H1 (cell line): ENCODE measurements at regions not wholly inside any gene's neighbourhood (a gene's known extent, or its start where the extent isn't known, plus 50 kb on each side); places are given as distances from the start of the nearest gene placed in this dataset.

Experiments used
- TF ChIP-seq, protein P1 (sequence below), 3 experiments: IDR thresholded peaks; 1 replicate in 2 of 3; 2 replicates in 1 of 3; pipeline versions ENCODE4 v1.5.1 to v1.6.1; 2011; ENCODE audit warnings: low read length in 3 of 3, mild to moderate bottlenecking in 3 of 3, inconsistent platforms in 2 of 3, low read depth in 1 of 3, moderate library complexity in 1 of 3; ENCODE audit not compliant: insufficient read depth in 1 of 3; ENCODE audit errors: control extremely low read depth in 1 of 3

DNA sequence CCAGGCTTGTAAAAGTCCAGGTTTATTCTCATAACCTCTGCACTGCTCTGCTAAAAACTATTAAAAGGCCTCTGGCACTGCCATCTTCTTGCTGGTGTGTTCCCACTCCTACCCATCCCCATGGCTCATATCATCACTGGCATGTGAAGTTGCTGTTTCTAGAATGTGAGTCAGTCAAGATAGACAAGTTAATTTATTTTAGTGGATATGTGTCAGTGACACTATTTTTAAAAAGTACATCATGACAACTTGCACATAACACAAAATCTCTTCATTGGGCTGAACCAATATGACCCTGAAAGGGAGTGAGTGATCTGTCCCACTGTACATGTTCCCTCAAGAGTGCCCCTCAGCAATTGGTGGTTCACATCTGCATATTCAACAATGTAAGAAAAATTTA is 299.7 kb downstream of the NFIB start (continued):
- TF ChIP-seq, protein P1, sequence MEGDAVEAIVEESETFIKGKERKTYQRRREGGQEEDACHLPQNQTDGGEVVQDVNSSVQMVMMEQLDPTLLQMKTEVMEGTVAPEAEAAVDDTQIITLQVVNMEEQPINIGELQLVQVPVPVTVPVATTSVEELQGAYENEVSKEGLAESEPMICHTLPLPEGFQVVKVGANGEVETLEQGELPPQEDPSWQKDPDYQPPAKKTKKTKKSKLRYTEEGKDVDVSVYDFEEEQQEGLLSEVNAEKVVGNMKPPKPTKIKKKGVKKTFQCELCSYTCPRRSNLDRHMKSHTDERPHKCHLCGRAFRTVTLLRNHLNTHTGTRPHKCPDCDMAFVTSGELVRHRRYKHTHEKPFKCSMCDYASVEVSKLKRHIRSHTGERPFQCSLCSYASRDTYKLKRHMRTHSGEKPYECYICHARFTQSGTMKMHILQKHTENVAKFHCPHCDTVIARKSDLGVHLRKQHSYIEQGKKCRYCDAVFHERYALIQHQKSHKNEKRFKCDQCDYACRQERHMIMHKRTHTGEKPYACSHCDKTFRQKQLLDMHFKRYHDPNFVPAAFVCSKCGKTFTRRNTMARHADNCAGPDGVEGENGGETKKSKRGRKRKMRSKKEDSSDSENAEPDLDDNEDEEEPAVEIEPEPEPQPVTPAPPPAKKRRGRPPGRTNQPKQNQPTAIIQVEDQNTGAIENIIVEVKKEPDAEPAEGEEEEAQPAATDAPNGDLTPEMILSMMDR (IDR thresholded peaks at IDR 0.05; ENCODE audit: control extremely low read depth in 1 of 3, insufficient read depth in 1 of 3, low read depth in 1 of 3, low read length in 3 of 3): no peak
